ENCODE measurements at regions not wholly inside any gene's neighbourhood (a gene's known extent, or its start where the extent isn't known, plus 50 kb on each side); places are given as distances from the start of the nearest gene placed in this dataset.
A peak's percentile ranks its signal among the peaks of the same experiment; 100 is the strongest.

DNA sequence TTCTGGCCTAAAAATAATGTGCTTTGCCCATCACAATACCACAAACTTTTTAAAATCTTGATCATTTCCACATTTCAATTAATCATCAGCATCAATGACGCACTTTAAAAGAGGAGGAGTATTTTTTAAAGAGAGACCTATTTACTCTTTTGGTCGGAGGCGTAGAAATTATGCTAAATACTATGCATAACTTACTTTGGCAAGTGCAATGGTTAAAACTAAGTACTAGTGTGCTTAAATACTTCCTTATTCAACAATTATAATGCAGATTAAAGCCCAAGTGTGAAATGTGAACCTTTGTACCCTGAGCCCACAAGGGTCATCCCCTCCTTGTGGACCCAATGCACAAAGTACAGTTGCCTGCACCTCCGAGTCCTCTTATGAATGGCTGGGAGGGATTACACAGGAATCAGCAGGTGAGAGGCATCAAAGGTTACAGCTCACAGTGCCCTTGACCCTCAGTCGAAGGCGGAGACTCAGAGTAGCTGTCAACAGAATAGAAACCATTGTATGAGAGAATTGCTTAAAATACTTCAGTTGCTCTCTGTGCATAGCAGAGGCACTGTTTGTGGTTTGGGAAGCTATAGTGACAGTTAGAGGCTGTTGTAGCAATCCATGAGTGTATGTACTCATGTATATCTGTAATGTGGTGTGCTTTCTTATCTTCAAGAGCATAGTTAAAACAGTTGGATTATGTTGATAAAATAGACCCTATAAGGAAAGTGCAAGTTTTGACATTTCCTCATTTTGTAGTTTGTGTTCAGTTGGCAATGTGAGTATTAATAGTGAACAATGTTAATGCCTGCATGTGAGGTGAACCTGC is 151.7 kb upstream of the ITGA4 start:
- H3K4me3 ChIP-seq (ENCODE audit: control insufficient read depth, low read depth, low read length), result no peak overlapping the region
- peak; percentile 25 for DNase-seq (ENCODE audit: low read depth)
- TF ChIP-seq, protein P1, sequence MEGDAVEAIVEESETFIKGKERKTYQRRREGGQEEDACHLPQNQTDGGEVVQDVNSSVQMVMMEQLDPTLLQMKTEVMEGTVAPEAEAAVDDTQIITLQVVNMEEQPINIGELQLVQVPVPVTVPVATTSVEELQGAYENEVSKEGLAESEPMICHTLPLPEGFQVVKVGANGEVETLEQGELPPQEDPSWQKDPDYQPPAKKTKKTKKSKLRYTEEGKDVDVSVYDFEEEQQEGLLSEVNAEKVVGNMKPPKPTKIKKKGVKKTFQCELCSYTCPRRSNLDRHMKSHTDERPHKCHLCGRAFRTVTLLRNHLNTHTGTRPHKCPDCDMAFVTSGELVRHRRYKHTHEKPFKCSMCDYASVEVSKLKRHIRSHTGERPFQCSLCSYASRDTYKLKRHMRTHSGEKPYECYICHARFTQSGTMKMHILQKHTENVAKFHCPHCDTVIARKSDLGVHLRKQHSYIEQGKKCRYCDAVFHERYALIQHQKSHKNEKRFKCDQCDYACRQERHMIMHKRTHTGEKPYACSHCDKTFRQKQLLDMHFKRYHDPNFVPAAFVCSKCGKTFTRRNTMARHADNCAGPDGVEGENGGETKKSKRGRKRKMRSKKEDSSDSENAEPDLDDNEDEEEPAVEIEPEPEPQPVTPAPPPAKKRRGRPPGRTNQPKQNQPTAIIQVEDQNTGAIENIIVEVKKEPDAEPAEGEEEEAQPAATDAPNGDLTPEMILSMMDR (conservative IDR thresholded peaks at IDR 0.05; ENCODE audit: control insufficient read depth, insufficient read depth, low read depth, low read length), result no peak

DNA sequence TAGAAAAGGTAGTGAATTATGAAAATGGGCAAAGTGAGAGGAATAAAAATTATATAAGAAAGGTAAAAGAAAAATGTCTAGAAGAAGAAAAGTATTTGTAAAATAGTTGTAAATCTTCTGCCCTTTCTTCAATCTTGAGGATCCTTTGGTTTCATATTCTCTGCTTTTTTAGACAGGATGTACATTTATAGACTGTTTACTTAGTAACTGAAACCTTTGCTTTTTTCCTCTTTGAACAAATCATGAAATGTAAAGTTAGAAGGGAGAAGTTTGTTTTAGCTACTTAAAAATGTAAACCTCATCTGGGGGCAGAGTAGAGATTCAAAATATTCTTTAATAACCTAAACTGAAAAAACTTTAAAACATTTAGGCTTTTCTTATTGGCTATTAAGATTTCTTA is 150.4 kb upstream of the ITGA4 start:
- no peak overlapping the region for H3K4me3 ChIP-seq (ENCODE audit: control insufficient read depth, low read depth, low read length)
- no peak for DNase-seq (ENCODE audit: low read depth)
- TF ChIP-seq, protein P1 (conservative IDR thresholded peaks at IDR 0.05; ENCODE audit: control insufficient read depth, insufficient read depth, low read depth, low read length), result no peak

DNA sequence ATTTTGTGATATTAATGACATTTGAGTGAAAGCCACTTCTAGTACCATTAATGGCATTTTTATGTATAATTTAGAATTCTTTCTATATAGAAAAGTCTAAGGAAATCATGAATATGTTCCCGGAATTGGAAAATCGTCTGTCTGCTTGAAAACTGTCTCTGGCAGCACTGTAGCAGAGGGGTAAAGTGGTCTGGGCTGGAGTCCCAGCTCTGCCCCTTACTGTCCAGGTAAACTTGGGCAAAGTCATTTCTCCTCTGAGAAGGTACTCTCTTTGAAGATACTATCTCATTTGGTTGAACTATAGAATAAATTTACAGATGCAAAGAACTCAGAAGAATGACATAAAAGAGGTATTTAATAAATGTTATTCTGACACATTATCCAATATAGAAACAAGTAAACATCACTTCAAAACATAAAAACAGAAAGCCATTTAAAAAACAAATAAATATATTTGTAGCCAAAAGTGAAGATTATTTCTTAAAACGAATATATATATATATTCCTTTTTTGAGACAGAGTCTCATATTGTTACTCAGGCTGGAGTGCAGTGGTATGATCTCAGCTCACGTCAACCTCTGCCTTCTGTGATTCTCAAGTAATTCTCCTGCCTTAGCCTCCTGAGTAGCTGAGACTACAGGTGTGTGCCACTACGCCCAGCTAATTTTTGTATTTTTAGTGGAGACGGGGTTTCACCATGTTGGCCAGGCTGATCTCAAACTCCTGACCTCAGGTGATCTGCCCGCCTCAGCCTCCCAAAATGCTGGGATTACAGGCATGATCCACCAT is 149.8 kb upstream of the ITGA4 start:
- H3K4me3 ChIP-seq (ENCODE audit: control insufficient read depth, low read depth, low read length), result no peak overlapping the region

DNA sequence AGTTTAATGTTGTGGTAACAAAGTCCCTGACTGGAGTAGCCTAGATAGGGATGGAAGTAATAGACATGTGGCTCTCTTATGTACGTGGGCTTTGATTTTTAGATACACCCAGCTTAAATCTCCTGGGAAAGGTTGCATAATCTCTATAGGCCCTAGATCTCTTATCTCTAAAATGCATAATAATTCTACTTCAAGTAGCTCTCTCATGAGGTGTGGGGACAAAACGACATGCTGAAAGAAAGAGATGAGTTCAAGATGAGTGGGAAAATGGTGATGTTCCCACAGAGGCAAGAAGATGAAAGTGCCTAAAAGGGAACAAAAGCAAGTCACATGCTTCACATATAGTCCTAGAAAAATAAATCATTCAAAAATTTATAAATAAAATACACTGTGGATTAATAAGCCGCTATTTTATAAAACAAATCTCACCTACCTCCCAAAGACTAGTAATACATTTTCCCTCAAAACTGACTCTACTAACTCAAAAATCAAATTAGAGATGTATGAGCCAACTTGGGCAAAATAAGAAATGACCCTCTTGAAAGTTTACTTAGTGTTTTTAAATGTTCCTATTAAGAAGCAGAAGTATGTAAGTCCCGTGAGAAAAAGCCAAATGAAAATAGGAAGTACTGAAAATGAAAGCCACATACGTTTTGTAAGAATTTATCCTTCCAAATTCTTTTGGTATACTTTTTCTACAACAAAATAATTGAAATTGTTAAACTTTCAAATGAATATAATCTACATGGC is 148.2 kb upstream of the ITGA4 start:
- DNase-seq (ENCODE audit: low read depth), result no peak
- H3K4me3 ChIP-seq (ENCODE audit: control insufficient read depth, low read depth, low read length), result no peak overlapping the region
- TF ChIP-seq, protein P1 (conservative IDR thresholded peaks at IDR 0.05; ENCODE audit: control insufficient read depth, insufficient read depth, low read depth, low read length), result no peak

More for the DNA sequence above, 149.8 kb upstream of the ITGA4 start:
- TF ChIP-seq, protein P1 (conservative IDR thresholded peaks at IDR 0.05; ENCODE audit: control insufficient read depth, insufficient read depth, low read depth, low read length), result no peak
- DNase-seq (ENCODE audit: low read depth), result no peak

DNA sequence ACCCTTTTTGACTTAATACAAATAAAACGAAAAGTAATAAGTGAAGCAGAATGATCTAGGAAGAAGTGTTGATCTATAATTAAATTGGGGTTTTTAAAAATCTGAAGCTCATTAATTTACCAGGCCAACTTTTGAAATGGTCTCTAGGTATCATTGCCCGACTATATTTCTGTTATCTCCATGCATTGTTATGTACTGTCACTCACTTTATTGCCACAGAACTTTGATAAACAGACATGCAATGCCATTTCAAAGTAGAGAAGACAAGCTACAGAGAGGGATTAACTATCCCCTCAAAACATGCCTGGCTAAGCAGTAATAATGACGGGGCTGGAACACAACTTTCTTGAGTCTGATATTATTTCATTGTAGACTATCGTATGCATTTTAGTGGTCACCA is 147.6 kb upstream of the ITGA4 start:
- TF ChIP-seq, protein P1 (conservative IDR thresholded peaks at IDR 0.05; ENCODE audit: control insufficient read depth, insufficient read depth, low read depth, low read length), result no peak
- DNase-seq (ENCODE audit: low read depth), result no peak
- H3K4me3 ChIP-seq (ENCODE audit: control insufficient read depth, low read depth, low read length), result no peak overlapping the region

DNA sequence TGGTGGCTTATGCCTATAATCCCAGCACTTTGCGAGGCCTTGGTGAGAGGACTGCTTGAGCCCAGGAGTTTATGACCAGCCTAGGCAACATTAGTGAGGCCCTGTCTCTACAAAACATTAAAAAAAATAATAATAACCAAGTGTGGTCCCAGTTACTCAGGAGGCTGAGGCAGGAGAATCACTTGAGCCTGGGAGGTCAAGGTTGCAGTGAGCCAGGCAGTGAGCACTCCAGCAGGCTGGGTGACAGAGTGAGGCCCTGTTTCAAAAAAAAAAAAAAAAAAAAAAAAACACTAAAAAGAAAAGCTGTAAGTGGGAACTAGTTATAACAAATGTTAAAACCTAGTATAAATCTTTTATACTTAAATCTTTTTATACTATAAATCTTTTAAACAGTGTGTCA is 146.2 kb upstream of the ITGA4 start:
- H3K4me3 ChIP-seq (ENCODE audit: control insufficient read depth, low read depth, low read length), result no peak overlapping the region
- DNase-seq (ENCODE audit: low read depth), result no peak
- TF ChIP-seq, protein P1 (conservative IDR thresholded peaks at IDR 0.05; ENCODE audit: control insufficient read depth, insufficient read depth, low read depth, low read length), result no peak

Measured in fibroblast of mammary gland (primary cell).